ENCODE measurements at regions not wholly inside any gene's neighbourhood (a gene's known extent, or its start where the extent isn't known, plus 50 kb on each side); places are given as distances from the start of the nearest gene placed in this dataset.
"Not testable (repeated sequence)": the region's sequence is repeated elsewhere in the genome, so short reads cannot be mapped to it uniquely, and the experiment has no call there.

DNA sequence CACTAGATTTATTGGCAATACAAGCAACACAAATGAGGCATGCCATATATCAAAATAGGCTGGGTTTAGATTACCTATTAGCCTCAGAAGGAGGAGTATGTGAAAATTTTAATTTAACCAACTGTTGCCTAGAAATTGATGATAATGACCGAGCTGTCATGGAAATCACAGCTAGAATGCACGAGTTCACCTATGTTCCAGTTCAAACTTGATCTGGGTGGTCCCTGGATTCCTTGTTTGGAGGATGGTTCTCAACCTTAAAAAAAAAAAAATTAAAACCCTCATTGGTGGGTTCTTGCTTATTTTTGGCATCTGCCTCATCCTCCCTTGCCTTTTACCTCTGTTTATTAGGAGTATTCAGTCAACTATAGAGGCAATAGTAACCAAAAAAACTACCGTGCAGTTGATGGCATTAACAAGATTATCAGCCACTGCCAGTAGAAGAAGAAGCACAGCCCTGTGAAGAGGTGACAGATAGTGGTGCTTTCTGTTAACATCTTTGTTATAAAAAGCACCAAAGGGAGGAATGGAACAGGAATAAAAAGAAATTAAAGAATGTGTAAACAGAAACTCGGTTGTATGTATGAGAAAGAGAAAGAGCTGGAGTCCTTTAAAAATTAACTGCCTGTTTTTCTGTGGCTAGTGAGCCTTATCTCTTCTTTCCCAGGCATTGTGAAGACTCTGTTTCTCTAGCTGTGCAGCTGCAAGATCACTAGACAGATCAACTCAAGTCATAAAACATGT is 106.4 kb downstream of the ZNF429 start:
- Histone ChIP-seq H3K36me3 (ENCODE audit: control insufficient read depth, insufficient read depth, low read length) (no peaks in the 10 kb centered on the region), H3K4me3 (ENCODE audit: low read depth, low read length) (no peak overlapping the region), H3K27me3 (ENCODE audit: control insufficient read depth, insufficient read depth, low read length) (no peaks in the 10 kb centered on the region)
- TF ChIP-seq, protein P1, sequence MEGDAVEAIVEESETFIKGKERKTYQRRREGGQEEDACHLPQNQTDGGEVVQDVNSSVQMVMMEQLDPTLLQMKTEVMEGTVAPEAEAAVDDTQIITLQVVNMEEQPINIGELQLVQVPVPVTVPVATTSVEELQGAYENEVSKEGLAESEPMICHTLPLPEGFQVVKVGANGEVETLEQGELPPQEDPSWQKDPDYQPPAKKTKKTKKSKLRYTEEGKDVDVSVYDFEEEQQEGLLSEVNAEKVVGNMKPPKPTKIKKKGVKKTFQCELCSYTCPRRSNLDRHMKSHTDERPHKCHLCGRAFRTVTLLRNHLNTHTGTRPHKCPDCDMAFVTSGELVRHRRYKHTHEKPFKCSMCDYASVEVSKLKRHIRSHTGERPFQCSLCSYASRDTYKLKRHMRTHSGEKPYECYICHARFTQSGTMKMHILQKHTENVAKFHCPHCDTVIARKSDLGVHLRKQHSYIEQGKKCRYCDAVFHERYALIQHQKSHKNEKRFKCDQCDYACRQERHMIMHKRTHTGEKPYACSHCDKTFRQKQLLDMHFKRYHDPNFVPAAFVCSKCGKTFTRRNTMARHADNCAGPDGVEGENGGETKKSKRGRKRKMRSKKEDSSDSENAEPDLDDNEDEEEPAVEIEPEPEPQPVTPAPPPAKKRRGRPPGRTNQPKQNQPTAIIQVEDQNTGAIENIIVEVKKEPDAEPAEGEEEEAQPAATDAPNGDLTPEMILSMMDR (IDR thresholded peaks at IDR 0.05; ENCODE audit: insufficient read depth, low read length, severe bottlenecking), result no peak
- DNase-seq (ENCODE audit: low read depth), result no peak
- FAIRE-seq, result no peak

DNA sequence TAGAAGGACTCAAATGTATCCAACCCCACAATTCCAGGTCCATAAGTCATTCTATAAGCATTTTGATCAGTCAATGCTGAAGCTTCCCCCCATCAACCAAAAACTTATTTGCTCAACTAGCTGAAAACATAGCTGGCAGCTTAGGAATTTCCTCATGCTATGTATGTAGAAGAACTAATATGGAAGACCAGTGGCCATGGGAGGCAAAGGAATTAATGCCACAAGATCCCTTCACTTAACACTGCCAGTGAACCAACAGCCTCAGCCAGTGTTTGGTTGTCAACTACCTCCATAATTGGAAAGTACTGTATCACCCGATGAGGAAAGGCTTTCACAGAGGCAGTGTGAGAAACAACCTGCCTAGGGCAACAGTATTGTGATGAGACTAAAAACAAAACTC is 105.4 kb downstream of the ZNF429 start:
- TF ChIP-seq, protein P1 (IDR thresholded peaks at IDR 0.05; ENCODE audit: insufficient read depth, low read length, severe bottlenecking), result no peak
- DNase-seq (ENCODE audit: low read depth), result no peak

GRCh38 chr19:21610341-21610740 is 104.9 kb downstream of the ZNF429 start:
- H3K4me3 ChIP-seq (ENCODE audit: low read depth, low read length), result no peak overlapping the region
- no peak for FAIRE-seq
- H3K36me3 ChIP-seq (ENCODE audit: control insufficient read depth, insufficient read depth, low read length), result no peaks in the 10 kb centered on the region
- TF ChIP-seq, protein P1 (IDR thresholded peaks at IDR 0.05; ENCODE audit: insufficient read depth, low read length, severe bottlenecking), result no peak
- DNase-seq (ENCODE audit: low read depth), result no peak
- no peaks in the 10 kb centered on the region for H3K27me3 ChIP-seq (ENCODE audit: control insufficient read depth, insufficient read depth, low read length)

More for the DNA sequence above, 105.4 kb downstream of the ZNF429 start:
- no peak for FAIRE-seq
- H3K27me3 ChIP-seq (ENCODE audit: control insufficient read depth, insufficient read depth, low read length), result no peaks in the 10 kb centered on the region
- no peak overlapping the region for H3K4me3 ChIP-seq (ENCODE audit: low read depth, low read length)
- no peaks in the 10 kb centered on the region for H3K36me3 ChIP-seq (ENCODE audit: control insufficient read depth, insufficient read depth, low read length)

DNA sequence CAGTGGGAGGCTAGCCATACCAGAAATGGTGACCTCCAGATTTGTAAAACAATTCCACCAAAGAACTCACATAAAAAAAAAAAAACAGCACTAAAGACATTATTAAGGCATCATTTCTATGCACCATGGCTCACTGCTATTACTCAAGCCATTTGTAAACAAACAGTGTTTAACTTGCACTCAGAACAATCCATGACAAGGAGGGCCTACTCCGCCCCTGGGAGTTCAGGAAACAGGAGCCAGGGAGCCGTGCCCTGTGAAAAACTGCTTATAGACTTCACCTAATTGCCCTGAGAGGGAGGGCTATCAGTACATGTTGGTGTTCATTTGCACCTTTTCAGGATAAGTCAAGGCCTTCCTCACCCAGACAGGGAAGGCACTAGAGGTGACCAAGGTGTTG is 103.2 kb downstream of the ZNF429 start:
- DNase-seq (ENCODE audit: low read depth) (no peak), FAIRE-seq (no peak)
- no peak overlapping the region for H3K4me3 ChIP-seq (ENCODE audit: low read depth, low read length)
- H3K36me3 ChIP-seq (ENCODE audit: control insufficient read depth, insufficient read depth, low read length), result no peaks in the 10 kb centered on the region
- TF ChIP-seq, protein P1 (IDR thresholded peaks at IDR 0.05; ENCODE audit: insufficient read depth, low read length, severe bottlenecking), result no peak
- H3K27me3 ChIP-seq (ENCODE audit: control insufficient read depth, insufficient read depth, low read length), result no peaks in the 10 kb centered on the region

- H3K4me3 ChIP-seq (ENCODE audit: low read depth, low read length), result no peak overlapping the region
- no peak for DNase-seq (ENCODE audit: low read depth)
- FAIRE-seq, result no peak
- no peaks in the 10 kb centered on the region for H3K27me3 ChIP-seq (ENCODE audit: control insufficient read depth, insufficient read depth, low read length)
- no peaks in the 10 kb centered on the region for H3K36me3 ChIP-seq (ENCODE audit: control insufficient read depth, insufficient read depth, low read length)
- TF ChIP-seq, protein P1 (IDR thresholded peaks at IDR 0.05; ENCODE audit: insufficient read depth, low read length, severe bottlenecking), result no peak
Observed at GRCh38 chr19:21607449-21607848, 102.0 kb downstream of the ZNF429 start.

GRCh38 chr19:21607011-21607410 is 101.6 kb downstream of the ZNF429 start:
- not testable (repeated sequence) for H3K4me3 ChIP-seq (ENCODE audit: low read depth, low read length); FAIRE-seq; H3K27me3 ChIP-seq (ENCODE audit: control insufficient read depth, insufficient read depth, low read length); H3K36me3 ChIP-seq (ENCODE audit: control insufficient read depth, insufficient read depth, low read length); DNase-seq (ENCODE audit: low read depth)

GRCh38 chr19:21606326-21606725 is 100.9 kb downstream of the ZNF429 start:
- not testable (repeated sequence) for FAIRE-seq

More at GRCh38 chr19:21606326-21606725, 100.9 kb downstream of the ZNF429 start:
- H3K4me3 ChIP-seq (ENCODE audit: low read depth, low read length); H3K36me3 ChIP-seq (ENCODE audit: control insufficient read depth, insufficient read depth, low read length); H3K27me3 ChIP-seq (ENCODE audit: control insufficient read depth, insufficient read depth, low read length); DNase-seq (ENCODE audit: low read depth): not testable (repeated sequence)
